ENCODE measurements at regions not wholly inside any gene's neighbourhood (a gene's known extent, or its start where the extent isn't known, plus 50 kb on each side); places are given as distances from the start of the nearest gene placed in this dataset.

- no peak for DNase-seq (ENCODE audit: low spot score in 2 of 2, unreplicated experiment in 2 of 2)
- Mint-ChIP-seq H3K27ac (no peak overlapping the region), H3K27me3 (ENCODE audit: low read depth) (no peaks in the 10 kb centered on the region), H3K4me3 (no peak overlapping the region), H3K9me3 (peaks cover 8% of the 10 kb centered on the region), H3K4me1 (peaks cover 22% of the 10 kb centered on the region), H3K36me3 (no peaks in the 10 kb centered on the region)
- TF ChIP-seq CTCF (IDR thresholded peaks at IDR 0.05; ENCODE audit: unreplicated experiment) = no peak
Measured at GRCh38 chr7:25953859-25954258, 198.1 kb upstream of the NFE2L3 start.

DNA sequence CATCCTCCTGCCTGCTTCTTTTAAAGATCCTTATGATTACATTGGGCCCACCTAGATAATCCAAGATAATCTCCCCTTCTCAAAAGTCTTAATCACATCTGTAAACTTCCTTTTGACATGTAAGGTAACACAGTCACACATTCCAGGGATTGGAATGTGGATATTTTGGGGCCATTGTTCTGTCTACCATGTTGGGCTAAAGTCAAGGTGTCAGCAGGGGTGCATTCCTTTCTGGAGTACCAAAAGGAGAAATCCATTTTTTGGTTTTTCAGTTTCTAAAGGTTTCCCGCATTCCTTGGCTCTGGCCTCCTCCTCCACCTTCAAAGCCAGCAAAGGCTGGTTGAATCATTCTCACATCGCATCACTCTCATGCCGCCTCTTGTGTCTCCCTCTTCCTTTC, 197.6 kb upstream of the NFE2L3 start:
- Mint-ChIP-seq H3K4me3 (no peak overlapping the region), H3K36me3 (no peaks in the 10 kb centered on the region), H3K9me3 (peaks cover 8% of the 10 kb centered on the region), H3K4me1 (peaks cover 17% of the 10 kb centered on the region), H3K27ac (no peak overlapping the region), H3K27me3 (ENCODE audit: low read depth) (no peaks in the 10 kb centered on the region)
- no peak for DNase-seq (ENCODE audit: low spot score in 2 of 2, unreplicated experiment in 2 of 2)
- no peak for TF ChIP-seq CTCF (IDR thresholded peaks at IDR 0.05; ENCODE audit: unreplicated experiment)

DNA sequence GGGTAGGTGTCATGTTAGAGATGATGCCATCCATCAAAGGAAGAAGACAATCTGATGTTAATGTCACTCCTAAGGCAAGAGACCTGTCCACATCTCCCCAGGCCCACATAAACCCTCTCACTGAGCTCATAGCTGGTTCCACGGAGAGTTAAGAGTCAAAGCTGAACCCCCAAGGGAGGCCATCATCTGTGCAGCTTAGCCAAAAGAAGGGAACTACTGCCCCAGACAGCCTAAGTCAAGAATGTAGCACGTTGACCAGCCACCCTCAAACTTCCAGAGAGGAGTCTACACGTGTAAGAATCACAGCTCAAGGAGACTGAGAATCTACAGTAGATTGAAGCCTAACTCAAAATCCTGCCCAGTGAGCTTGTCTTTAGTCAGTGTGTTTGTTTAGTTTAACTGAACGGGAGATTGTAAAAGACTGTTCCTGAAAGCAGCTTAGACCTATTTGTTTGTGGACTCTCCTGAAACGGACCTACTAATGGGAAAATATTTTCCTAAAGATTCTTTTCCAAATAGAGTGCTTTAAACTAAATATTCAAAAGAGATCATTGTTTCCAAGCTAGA, 192.7 kb upstream of the NFE2L3 start:
- peaks cover 22% of the 10 kb centered on the region for H3K27me3 Mint-ChIP-seq (ENCODE audit: low read depth)
- TF ChIP-seq CTCF (IDR thresholded peaks at IDR 0.05; ENCODE audit: unreplicated experiment) = no peak

GRCh38 chr7:25963733-25964132, 188.3 kb upstream of the NFE2L3 start:
- Mint-ChIP-seq H3K36me3 (no peaks in the 10 kb centered on the region), H3K9me3 (peaks cover 3% of the 10 kb centered on the region), H3K27me3 (ENCODE audit: low read depth) (peaks cover 45% of the 10 kb centered on the region), H3K4me3 (no peak overlapping the region), H3K4me1 (peaks cover 9% of the 10 kb centered on the region), H3K27ac (no peak overlapping the region)
- DNase-seq (ENCODE audit: low spot score in 2 of 2, unreplicated experiment in 2 of 2) = no peak
- TF ChIP-seq CTCF (IDR thresholded peaks at IDR 0.05; ENCODE audit: unreplicated experiment) = no peak

More for the DNA sequence above, 192.7 kb upstream of the NFE2L3 start:
- Mint-ChIP-seq H3K4me1 (peaks cover 2% of the 10 kb centered on the region), H3K36me3 (no peaks in the 10 kb centered on the region), H3K4me3 (no peak overlapping the region), H3K27ac (no peak overlapping the region), H3K9me3 (peaks cover 8% of the 10 kb centered on the region)
- DNase-seq (ENCODE audit: low spot score in 2 of 2, unreplicated experiment in 2 of 2) = no peak

DNA sequence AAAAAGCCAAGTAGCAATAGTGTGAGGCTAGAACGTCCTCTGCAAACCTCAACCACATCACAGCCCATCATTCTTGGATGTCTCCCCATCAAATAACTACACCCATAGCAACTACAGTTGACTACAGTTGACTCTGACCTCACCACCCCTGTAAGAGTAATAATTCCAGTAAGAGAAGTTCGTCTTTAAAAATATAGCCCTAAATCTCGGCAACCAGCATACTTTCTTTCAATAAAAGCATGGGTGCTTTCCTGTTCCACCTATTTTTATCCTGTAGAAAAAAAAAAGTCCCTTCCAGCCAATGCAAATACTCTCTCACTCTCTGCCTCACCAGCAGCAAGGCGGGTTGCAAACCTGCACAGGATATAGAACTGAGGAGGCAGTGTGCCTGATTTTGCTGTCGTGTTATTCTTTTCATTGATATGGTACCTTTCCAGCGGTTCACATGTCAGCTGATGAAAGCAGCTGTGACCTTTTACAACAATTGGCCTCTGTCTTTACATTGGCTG, 187.5 kb upstream of the NFE2L3 start:
- H3K9me3 Mint-ChIP-seq = peaks cover 3% of the 10 kb centered on the region
- H3K27ac Mint-ChIP-seq = no peak overlapping the region
- no peak overlapping the region for H3K4me3 Mint-ChIP-seq
- peaks cover 45% of the 10 kb centered on the region for H3K27me3 Mint-ChIP-seq (ENCODE audit: low read depth)
- DNase-seq (ENCODE audit: low spot score in 2 of 2, unreplicated experiment in 2 of 2) = no peak
- no peak for TF ChIP-seq CTCF (IDR thresholded peaks at IDR 0.05; ENCODE audit: unreplicated experiment)
- no peaks in the 10 kb centered on the region for H3K36me3 Mint-ChIP-seq
- H3K4me1 Mint-ChIP-seq = peaks cover 9% of the 10 kb centered on the region

Data from mesothelial cell of epicardium (in vitro differentiated cells).